GM12875 (cell line): ENCODE measurements at regions not wholly inside any gene's neighbourhood (a gene's known extent, or its start where the extent isn't known, plus 50 kb on each side); places are given as distances from the start of the nearest gene placed in this dataset.

ENCODE experiments used
- H3K4me3 ChIP-seq: one replicate; pipeline ENCODE4 v1.5.1; 2011; ENCODE audit warnings: low read depth, low read length, control low read depth
- TF ChIP-seq, protein P1 (sequence below): IDR thresholded peaks from 2 replicates; pipeline ENCODE4 v1.5.1; 2011; ENCODE audit warnings: low read depth, mild to moderate bottlenecking, control low read depth, inconsistent platforms, low read length, moderate library complexity, borderline replicate concordance; ENCODE audit not compliant: insufficient read depth

DNA sequence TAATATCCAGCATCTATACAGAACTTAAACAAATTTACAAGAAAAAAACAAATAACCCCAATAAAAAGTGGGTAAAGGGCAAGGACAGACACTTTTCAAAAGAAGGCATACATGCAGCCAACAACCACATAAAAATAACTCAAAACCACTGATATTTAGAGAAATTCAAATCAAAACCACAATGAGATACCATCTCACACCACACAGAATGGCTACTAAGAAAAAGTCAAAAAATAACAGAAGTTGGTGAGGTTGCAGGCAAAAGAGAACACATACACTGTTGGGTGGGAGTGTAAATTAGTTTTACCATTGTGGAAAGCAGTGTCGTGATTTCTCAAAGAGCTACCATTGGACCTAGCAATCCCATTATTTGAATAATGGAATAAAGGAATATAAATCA lies 1973.9 kb upstream of the LRRTM1 start:
- TF ChIP-seq, protein P1, sequence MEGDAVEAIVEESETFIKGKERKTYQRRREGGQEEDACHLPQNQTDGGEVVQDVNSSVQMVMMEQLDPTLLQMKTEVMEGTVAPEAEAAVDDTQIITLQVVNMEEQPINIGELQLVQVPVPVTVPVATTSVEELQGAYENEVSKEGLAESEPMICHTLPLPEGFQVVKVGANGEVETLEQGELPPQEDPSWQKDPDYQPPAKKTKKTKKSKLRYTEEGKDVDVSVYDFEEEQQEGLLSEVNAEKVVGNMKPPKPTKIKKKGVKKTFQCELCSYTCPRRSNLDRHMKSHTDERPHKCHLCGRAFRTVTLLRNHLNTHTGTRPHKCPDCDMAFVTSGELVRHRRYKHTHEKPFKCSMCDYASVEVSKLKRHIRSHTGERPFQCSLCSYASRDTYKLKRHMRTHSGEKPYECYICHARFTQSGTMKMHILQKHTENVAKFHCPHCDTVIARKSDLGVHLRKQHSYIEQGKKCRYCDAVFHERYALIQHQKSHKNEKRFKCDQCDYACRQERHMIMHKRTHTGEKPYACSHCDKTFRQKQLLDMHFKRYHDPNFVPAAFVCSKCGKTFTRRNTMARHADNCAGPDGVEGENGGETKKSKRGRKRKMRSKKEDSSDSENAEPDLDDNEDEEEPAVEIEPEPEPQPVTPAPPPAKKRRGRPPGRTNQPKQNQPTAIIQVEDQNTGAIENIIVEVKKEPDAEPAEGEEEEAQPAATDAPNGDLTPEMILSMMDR, result no peak

DNA sequence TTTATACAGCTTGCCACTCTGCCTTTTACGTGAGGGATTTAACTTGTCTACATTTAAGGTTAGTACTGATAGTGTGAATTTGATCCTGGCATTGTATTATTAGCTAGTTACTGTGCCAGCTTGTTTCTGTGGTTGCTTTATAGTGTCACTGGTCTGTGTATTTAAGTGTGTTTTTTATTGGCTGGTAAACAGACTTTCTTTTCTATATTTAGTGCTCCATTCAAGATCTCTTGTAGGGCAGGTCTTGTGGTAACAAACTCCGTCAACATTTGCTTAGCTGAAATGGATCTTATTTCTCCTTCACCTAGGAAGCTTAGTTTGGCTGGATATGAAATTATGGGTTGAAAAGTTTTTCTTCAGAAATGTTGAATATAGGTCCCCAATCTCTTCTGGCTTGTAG lies 1971.0 kb upstream of the LRRTM1 start:
- TF ChIP-seq, protein P1, result no peak
- no peak overlapping the region for H3K4me3 ChIP-seq

More for the DNA sequence above, 1973.9 kb upstream of the LRRTM1 start:
- no peak overlapping the region for H3K4me3 ChIP-seq

DNA sequence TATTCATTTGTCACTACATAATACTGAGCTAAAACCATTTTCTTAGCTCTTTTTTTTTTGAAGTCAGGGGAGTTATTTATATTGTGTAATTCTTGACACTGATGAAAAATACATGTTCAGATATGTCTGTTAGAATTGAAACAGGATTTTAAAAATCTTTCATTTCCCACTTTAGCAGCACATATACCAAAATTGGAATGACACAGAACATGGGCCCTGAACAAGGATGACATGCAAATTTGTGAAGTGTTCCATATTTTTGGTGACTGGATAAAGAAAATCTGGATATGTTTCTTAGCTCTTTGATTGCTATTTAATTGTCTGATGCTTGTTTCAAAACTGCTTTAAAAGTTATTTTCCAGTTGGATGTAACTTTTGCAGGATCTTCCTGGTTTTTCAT lies 1963.9 kb upstream of the LRRTM1 start:
- no peak overlapping the region for H3K4me3 ChIP-seq
- TF ChIP-seq, protein P1, result no peak

DNA sequence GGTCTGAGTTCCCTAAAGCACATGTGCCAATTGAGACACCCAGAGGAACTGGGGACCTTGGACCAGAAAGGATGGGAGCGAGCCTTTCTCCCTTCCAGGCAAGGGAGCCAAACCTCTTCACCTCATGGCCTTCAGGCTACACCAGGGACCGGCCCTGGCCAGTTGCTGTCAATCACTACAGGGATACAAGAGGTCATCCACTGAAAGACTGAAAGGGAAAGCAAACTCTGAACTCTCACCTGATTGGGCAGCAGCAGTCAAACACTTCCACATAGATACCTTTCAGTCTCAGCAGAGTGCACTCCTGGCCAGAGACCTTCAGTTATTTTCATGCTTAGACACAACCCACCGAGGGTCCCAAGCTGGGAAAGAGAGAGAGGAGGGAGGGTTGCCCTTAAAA lies 1956.0 kb upstream of the LRRTM1 start:
- no peak overlapping the region for H3K4me3 ChIP-seq
- TF ChIP-seq, protein P1, result no peak

DNA sequence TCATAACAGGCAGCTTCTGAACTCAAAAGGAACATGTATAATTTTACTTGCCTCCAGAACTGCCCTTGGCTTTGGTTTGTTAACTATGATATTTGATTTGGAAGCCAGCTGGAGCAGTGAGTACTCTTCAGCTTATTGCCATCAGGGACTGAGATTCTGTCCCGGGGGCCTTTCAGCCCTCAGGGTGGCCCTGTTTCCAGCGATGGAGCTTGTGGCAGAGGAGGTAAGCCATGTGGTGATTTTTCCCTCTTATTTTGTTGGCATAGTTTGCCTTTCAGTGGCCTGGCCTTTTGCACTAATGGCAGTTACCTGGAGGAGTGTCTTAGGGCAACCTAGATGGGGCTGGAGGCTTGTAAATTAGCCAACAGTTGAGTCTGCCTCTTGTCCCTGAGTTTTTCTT lies 1955.0 kb upstream of the LRRTM1 start:
- no peak overlapping the region for H3K4me3 ChIP-seq
- TF ChIP-seq, protein P1, result no peak

DNA sequence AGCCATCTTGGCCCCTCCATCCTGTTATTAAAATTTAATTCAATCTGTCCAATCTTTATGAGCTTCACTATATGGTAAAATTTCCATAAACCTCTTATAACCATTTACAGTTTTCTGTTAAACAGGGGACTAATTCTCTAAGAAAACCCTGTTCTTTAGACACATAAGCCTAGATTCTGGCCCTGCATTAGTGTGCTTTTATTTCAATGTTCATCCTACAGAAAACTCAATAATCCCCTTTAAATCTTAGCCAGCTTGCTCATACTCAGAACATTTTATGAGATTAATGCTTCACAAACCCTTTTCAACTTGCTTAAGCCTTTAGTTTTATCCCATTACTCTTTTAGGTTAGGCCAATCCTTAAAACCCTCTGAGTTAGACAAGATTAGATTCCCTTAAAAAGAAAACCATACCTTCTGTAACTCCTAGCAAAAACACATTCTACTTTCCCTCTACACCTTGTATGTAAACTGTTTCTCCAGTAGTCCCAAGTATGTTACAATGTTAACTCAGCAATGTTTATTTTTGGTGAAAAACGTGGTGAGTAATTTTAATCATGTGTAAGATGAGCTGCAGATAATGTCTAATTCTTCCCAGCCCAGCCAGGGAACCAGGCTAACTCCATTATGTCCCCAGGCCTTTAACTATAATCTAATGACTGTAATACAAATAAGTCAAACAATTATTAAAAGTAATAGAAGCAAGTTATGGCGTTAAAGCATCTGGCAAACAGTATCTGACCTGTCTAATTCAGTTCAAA lies 1953.4 kb upstream of the LRRTM1 start:
- TF ChIP-seq, protein P1, result no peak
- H3K4me3 ChIP-seq, result no peak overlapping the region

DNA sequence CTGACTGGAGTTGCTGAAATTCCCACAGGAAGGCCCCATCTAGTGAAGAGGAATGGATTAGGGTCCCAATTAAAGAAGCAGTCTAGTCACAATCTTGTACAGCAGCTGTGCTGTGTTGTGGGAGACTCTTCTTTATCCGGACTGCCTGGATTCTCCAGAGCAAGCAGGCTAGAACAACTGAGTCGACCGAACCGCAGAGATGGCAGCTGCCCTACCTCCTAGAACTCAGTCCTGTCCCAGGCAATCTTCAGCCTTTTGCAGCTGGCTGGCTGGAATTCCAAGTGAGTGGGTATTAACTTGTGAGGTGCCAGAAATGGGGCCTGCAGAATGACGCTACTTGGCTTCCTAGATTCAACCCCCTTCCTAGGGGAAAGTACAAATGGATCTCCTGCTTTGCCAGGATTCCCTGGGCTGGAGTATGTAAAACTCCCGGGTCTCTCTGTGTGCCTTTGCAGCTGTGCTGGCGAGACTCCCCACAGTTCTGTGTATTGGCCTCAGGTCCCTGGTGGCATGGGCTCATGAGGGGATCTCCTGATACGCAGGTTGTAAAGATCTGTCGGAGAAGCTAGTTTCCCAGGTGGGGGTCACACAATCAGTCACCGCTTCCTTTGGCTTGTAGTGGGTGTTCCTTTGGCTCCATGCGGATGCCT lies 1952.6 kb upstream of the LRRTM1 start:
- TF ChIP-seq, protein P1, result no peak
- H3K4me3 ChIP-seq, result no peak overlapping the region
